ENCODE measurements at regions not wholly inside any gene's neighbourhood (a gene's known extent, or its start where the extent isn't known, plus 50 kb on each side); places are given as distances from the start of the nearest gene placed in this dataset.
"Not testable (repeated sequence)": the region's sequence is repeated elsewhere in the genome, so short reads cannot be mapped to it uniquely, and the experiment has no call there.

GRCh38 chr5:36482812-36483211 is 123.6 kb upstream of the SLC1A3 start:
- no peak for DNase-seq

DNA sequence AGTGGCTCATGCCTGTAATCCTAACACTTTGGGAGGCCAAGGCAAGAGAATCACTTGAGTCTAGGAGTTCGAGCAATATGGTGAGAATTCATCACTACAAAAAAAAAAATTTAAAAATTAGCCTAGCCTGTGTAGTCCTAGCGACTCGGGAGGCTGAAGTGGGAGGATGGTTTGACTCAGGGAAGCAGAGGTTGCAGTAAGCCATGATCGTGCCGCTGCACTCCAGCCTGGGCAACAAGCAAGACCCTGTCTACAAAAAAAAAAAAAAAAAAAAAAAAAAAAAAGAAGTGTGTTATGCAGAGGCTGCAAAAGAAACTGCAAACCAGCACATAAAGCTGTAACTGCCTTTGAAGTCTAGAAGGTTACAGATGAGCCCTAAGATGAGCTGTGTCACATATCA is 116.9 kb upstream of the SLC1A3 start:
- no peak for DNase-seq

DNA sequence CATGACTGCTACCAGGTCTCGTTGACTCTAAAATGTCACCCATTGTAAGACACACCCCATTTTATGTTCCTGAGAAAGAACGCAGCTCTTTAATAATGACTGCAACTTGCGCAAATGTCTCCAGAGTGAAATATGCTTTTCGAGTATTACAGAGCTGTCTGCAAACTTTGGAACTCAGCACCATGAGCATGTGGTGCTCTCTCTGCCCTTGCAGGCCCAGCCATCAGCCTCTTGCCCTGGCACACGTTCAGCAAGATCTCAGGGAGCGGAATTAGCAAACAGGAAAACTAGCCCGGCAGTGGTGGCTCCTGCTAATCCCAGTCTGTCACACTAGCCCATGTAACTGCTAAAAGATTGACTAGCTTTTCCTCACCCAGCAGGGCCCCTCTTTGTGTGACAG is 114.5 kb upstream of the SLC1A3 start:
- DNase-seq: no peak

DNA sequence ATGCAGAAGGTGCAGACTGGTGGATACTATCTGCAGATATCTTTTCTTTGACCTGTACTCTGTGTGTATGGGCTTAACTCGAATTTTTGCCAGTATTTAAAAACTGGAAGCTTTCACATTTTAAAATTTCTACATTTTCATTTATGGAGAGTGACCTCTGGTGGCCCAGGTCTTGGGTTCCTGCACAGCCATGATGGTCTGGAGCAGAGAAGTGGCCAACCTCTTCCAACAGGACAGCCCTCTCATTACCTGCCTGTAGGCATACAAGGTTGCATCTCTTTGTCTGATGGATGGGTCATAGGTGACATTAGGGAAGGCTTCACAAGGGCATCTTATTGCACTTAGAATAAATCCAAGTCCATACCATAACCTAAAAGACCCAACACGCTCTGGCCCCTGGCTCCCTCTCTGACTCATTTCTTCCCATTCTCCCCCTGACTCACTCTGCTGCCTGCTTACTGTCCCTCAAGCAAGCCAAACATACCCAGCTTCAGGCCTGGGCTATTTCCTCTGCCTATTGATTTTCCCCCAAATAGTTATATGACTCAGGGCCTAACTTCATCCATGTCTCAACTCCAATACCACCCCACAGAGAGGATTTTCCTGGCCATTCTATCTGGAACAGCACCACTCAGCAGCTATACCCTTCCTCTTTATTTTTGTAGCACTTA is 113.3 kb upstream of the SLC1A3 start:
- DNase-seq: no peak

DNA sequence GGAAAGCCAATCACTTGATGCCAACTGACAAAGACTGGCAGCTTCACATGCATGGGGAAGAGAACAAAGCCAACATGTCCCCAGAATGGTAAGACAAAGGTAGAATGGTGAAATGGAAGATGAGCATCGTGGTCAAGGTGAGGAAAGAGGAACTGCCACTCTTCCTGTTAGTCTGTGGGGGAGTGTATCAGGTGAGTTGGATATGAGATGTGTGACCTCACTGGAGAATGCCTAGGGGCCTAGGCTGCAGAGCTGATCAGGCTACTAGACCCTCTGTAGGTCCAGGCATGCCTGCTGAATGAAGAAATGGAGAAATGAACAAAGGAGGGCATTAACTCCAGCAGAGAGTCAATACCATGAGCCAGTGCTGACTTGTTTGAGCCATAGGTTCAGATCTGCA is 112.4 kb upstream of the SLC1A3 start:
- DNase-seq: no peak

GRCh38 chr5:36494841-36495601 is 111.4 kb upstream of the SLC1A3 start:
- peak; percentile 42 for DNase-seq

GRCh38 chr5:36495611-36496010 is 110.8 kb upstream of the SLC1A3 start:
- no peak for DNase-seq

GRCh38 chr5:36496471-36496870 is 109.9 kb upstream of the SLC1A3 start:
- DNase-seq: no peak

- DNase-seq: peak; percentile 96
Measured at GRCh38 chr5:36502608-36503007, 103.8 kb upstream of the SLC1A3 start.

- peak; percentile 51 for DNase-seq
Measured at GRCh38 chr5:36505021-36505420, 101.4 kb upstream of the SLC1A3 start.

DNA sequence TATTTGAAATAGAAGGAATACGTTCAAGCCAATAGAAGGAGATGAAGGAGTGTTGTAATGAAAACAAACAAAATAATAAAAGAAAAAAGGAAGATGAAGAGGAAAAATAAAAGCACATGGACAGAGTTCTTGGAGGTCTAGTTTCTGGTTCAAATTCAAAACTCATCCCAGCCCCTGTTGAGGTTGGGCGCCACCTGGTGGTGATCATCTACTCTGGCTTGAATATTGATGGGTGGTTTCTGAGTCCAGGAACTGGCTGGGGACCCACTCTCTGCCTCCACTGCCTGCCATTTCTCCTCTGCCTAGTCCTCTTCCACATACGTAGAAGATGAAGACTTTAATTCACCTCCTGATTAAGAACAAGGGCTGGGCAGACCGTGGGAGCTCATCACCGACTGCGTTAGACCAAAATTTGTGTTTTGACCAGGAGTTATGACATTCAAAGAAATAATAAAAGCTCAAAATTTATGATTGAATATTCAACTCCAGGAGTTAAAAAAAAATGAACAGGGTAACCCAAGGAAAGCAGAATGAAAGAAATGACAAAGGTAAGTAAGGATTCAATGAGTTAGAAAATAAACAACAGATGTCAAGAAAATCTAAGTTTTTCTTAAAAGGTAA is 99.0 kb upstream of the SLC1A3 start:
- peak; percentile 40 for DNase-seq

- DNase-seq: not testable (repeated sequence)
Measured at GRCh38 chr5:36508331-36508730, 98.1 kb upstream of the SLC1A3 start.

DNA sequence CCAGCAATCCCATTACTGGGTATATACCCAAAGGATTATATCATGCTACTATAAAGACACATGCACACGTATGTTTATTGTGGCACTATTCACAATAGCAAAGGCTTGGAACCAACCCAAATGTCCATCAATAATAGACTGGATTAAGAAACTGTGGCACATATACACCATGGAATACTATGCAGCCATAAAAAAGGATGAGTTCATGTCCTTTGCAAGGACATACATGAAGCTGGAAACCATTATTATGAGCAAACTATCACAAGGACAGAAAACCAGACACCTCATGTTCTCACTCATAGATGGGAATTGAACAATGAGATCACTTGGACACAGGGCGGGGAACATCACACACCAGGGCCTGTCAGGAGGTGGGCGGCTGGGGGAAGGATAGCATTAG is 92.8 kb upstream of the SLC1A3 start:
- DNase-seq: not testable (repeated sequence)

DNA sequence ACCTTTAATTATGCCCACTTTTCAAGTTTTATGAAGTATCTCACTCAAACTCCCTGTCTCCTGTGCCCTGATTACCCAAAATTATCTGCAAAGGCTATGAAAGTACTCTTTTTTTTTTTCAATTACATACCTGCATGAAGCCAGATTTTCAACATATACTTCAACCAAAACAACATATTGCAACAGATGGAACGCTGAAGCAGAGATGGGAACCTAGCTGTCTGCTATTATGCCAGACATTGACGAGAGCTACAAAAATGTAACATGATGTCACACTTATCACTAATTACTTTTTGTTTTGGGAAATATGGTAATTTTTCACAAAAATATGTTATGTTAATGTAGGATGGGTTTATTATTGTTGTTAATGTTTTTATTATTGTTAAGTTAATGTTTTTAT is 86.5 kb upstream of the SLC1A3 start:
- DNase-seq: no peak

DNA sequence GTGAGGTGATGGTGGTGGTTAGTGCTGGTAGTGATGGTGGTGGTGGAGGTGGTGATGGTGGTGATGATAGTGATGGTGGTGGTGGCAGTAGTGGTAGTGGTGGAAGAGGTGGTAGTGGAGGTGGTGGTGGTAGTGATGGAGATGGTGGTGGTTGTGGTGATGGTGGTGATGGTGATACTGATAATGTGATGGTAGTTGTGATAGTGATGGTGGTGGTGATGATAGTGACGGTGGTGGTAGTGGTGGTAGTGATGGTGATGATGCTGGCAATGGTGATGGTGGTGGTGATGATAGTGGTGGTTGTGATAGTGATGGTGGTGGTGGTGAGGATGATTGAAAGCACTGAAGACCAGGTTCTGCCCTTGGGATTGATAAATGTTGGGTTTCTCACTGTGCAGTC is 85.2 kb upstream of the SLC1A3 start:
- no peak for DNase-seq

DNA sequence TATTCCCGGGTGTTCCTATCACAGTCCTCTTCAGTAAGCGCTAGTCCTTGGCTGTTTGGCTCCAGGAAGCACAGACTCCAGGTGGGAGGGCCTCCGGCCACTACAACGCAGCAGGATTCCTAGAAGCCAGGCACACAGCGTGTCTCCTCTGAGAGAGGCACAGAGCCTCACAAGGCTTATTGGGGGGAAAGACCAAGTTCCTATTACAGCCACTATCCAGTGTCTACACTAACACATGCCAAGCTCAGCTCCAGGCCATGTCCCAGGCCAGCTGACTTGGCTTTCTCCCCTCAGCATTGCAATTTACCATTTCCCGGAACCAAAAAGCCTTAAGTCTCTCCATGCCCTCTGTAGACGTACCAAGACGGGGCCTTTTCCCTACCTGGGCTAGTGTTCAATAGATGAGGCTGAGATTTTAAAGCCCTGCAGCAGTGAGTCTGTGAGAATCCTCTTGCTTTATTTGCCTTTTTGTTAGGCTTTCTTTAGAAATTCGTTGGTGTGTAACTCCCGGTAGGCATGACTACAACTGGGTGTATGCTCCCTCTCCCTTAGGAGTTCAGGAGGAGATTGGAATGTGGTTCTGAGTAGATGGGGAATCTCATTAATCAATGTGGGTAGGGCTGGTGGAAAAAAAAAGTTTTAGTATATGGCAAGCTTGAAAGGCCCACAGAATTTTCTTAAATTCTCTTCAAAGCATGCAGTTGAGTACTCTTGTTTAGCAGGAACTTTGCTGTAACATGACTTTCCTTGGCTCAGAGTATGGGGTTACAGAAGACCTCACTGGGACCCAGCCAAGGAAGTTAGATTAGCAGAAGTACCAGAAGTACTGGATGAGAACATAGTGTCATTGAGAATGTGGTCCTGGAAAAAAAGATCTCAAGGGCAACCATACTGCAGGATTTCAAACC is 84.3 kb upstream of the SLC1A3 start:
- DNase-seq: no peak

GRCh38 chr5:36522746-36523065 is 83.7 kb upstream of the SLC1A3 start:
- no peak for DNase-seq

GRCh38 chr5:36523450-36523849 is 83.0 kb upstream of the SLC1A3 start:
- DNase-seq: no peak

DNA sequence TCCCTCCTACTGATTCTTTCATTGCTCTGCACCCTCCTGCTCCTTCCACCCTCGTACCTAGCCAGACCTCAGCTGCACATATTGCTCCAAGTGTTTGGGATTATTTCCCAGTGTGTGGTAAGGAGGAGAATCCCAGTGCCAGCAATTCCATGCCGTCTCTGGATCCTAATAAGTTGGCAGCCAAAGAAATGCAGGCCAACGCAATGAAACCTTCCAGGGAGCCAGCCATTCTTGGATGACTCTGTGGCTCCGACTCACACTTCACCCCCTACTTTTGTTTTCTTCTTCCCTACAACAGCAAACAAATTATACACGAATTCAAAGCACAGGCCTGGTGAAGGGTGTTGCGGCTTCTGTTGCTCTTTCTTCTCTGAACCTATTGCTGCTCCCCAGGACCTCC is 82.5 kb upstream of the SLC1A3 start:
- DNase-seq: no peak

DNA sequence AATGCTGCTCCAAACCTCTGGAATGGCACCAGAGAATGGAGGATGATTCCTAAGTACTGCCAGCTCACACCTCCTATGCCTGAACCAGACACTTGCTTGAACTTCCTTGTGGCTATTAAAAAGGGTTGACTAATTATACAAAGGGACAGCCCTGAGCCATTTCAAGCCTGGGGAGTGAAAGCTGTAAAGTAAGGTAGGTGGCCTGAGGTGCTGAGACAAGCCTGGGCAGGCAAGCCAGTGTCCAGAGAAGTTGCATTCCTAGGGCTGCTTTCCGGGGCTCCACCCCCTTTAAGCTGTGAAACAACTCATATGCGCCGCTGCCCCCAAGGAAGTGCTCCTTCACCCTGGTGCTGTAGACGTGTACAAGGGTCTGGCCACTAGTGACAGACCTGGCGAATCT is 79.9 kb upstream of the SLC1A3 start:
- DNase-seq: no peak

DNA sequence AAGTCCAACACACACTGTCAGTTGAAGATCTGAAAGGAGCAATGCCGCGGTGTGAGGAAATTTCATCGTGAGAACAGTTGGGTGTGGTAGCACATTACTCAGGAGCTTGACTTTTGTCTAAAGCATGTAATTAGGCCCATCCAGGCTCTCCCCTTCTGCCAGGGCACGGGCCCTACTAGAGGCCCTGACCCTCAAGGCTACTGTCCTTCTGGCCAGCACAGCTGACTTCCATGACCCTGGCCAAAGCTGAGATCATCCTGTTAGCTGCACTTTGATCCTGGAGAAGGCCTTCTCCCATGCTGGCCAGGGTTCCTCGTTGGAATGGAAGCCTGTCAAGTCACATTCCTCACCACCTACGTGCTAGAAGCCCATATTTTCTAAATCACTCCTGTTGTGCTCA is 77.8 kb upstream of the SLC1A3 start:
- no peak for DNase-seq

GRCh38 chr5:36529142-36529541 is 77.3 kb upstream of the SLC1A3 start:
- DNase-seq: no peak

DNA sequence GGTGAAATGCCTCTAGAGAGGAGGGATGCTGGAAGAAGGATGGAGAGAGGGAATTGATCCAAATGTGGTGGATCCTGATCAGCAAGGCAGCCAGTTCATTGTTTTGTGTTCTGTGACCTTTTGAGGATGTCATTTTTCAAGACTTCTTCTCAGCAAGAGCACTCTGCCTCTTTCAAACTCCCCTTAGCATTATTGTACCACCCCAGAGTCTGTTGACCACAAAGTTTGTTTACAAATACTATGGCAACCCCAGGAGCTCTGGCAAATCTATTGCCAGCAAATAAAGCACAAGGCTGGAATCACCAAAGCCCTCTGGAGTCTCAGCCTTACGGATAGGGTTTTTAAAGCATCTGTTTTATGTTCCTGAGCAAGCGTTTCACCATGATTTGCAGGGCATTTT is 76.2 kb upstream of the SLC1A3 start:
- DNase-seq: no peak

Measured in NCI-H226 (cell line).